Thyroid gland (tissue), 4 donors: ENCODE measurements at regions not wholly inside any gene's neighbourhood (a gene's known extent, or its start where the extent isn't known, plus 50 kb on each side); places are given as distances from the start of the nearest gene placed in this dataset.

Experiments
- POLR2A ChIP-seq, 2 donors: fragments of 450-650 bp; IDR thresholded peaks; one replicate each; pipeline ENCODE4 v1.6.1; 2017; ENCODE audit warnings: antibody characterized with exemption in 2 of 2, mild to moderate bottlenecking in 2 of 2, moderate library complexity in 1 of 2
- TF ChIP-seq, protein P1 (sequence below), 6 experiments: fragments of 200-600 bp in 3 of 6; fragments of 450-650 bp in 3 of 6; sonication (generic) in 3 of 6; IDR thresholded peaks; one replicate each; pipeline ENCODE4 v1.5.1; 2016 to 2019; ENCODE audit warnings: antibody characterized with exemption in 6 of 6, mild to moderate bottlenecking in 2 of 6, inconsistent platforms in 1 of 6, moderate library complexity in 1 of 6

DNA sequence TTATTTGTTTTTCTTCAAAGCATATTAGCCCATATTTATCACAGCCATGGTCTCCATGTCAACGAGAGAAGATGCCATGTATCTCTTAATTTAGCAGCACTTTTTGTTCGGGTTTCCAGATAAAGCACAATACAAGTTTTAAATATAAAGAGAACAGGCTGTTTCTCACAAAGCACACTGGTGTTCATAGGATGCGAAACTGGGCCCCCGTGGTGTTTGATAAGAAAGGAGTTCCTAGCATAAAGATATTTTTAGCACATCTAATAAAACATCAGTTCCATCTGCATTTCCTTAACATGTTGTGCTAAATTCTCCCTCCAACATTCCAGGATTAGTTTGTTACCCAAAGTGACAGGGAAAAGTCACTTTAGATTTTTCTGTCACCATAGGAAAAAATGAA is 72.4 kb upstream of the EDNRB start:
- TF ChIP-seq, protein P1, sequence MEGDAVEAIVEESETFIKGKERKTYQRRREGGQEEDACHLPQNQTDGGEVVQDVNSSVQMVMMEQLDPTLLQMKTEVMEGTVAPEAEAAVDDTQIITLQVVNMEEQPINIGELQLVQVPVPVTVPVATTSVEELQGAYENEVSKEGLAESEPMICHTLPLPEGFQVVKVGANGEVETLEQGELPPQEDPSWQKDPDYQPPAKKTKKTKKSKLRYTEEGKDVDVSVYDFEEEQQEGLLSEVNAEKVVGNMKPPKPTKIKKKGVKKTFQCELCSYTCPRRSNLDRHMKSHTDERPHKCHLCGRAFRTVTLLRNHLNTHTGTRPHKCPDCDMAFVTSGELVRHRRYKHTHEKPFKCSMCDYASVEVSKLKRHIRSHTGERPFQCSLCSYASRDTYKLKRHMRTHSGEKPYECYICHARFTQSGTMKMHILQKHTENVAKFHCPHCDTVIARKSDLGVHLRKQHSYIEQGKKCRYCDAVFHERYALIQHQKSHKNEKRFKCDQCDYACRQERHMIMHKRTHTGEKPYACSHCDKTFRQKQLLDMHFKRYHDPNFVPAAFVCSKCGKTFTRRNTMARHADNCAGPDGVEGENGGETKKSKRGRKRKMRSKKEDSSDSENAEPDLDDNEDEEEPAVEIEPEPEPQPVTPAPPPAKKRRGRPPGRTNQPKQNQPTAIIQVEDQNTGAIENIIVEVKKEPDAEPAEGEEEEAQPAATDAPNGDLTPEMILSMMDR (IDR thresholded peaks at IDR 0.05): no peak
- TF ChIP-seq POLR2A (IDR thresholded peaks at IDR 0.05): no peak
